ENCODE measurements at regions not wholly inside any gene's neighbourhood (a gene's known extent, or its start where the extent isn't known, plus 50 kb on each side); places are given as distances from the start of the nearest gene placed in this dataset.

GRCh38 chr14:48546996-48547395 is 871.6 kb upstream of the MDGA2 start:
- TF ChIP-seq BHLHE40 (IDR thresholded peaks at IDR 0.05; ENCODE audit: borderline replicate concordance) (no peak), LEF1 (IDR thresholded peaks at IDR 0.05; ENCODE audit: borderline replicate concordance) (no peak), FOXA1 (IDR thresholded peaks at IDR 0.05) (no peak), NFRKB (IDR thresholded peaks at IDR 0.05) (no peak), PKNOX1 (IDR thresholded peaks at IDR 0.05) (no peak), ELF4 (IDR thresholded peaks at IDR 0.05) (no peak), SP1 (IDR thresholded peaks at IDR 0.05) (no peak), SUZ12 (IDR thresholded peaks at IDR 0.05) (no peak), ARNT (IDR thresholded peaks at IDR 0.05) (no peak), TARDBP (IDR thresholded peaks at IDR 0.05) (no peak), ZNF384 (IDR thresholded peaks at IDR 0.05) (no peak), FOXK2 (IDR thresholded peaks at IDR 0.05) (no peak), FOXM1 (IDR thresholded peaks at IDR 0.05; ENCODE audit: borderline replicate concordance) (no peak), HDGF (IDR thresholded peaks at IDR 0.05; ENCODE audit: borderline replicate concordance) (no peak)

All from HEK293T (cell line).